Naive thymus-derived CD4-positive, alpha-beta T cell (primary cell): ENCODE measurements at regions not wholly inside any gene's neighbourhood (a gene's known extent, or its start where the extent isn't known, plus 50 kb on each side); places are given as distances from the start of the nearest gene placed in this dataset.

Source experiments
- ATAC-seq: fragments of 150-1000 bp; cut with Tn5 transposase; 2 replicates; pipeline ENCODE4 v1.10.0; 2021; ENCODE audit warnings: mild to moderate bottlenecking, moderate library complexity
- CTCF ChIA-PET: fragments of 350-600 bp; sonication (Branson Sonifier 250); formaldehyde crosslinking; loops from one replicate; lab custom pipeline; 2021; ENCODE audit warnings: antibody characterized with exemption; lab: Charles Lee
- POLR2A ChIA-PET: fragments of 350-600 bp; sonication (Branson Sonifier 250); formaldehyde crosslinking; loops from one replicate; lab custom pipeline; 2021; ENCODE audit warnings: antibody characterized with exemption, inconsistent platforms; lab: Charles Lee
- DNase-seq, 9 donors: peaks; one replicate each; pipeline versions ENCODE4 v3.0.0 to v3.0.0-alpha.2; 2020 to 2022; ENCODE audit warnings: mixed read lengths in 1 of 9
- H3K27ac ChIP-seq: one replicate; pipeline ENCODE4 v1.7.0; 2013; ENCODE audit warnings: mild to moderate bottlenecking, low read depth, low read length, moderate library complexity
- H3K27me3 ChIP-seq, 2 donors: one replicate each; pipeline ENCODE4 v1.7.0; 2013; ENCODE audit warnings: low read length in 2 of 2, mild to moderate bottlenecking in 2 of 2, moderate library complexity in 2 of 2; ENCODE audit not compliant: control insufficient read depth in 2 of 2, insufficient read depth in 2 of 2
- H3K36me3 ChIP-seq, 3 experiments: 1 replicate in 2 of 3; 2 replicates in 1 of 3; pipeline ENCODE4 v1.7.0; 2013; ENCODE audit warnings: low read length in 3 of 3, mild to moderate bottlenecking in 3 of 3, moderate library complexity in 1 of 3; ENCODE audit not compliant: insufficient read depth in 3 of 3, control insufficient read depth in 2 of 3
- H3K4me1 ChIP-seq, 2 donors: one replicate each; pipeline ENCODE4 v1.7.0; 2013; ENCODE audit warnings: low read length in 2 of 2, mild to moderate bottlenecking in 2 of 2, moderate library complexity in 1 of 2; ENCODE audit not compliant: control insufficient read depth in 2 of 2, insufficient read depth in 2 of 2
- H3K4me3 ChIP-seq: 2 replicates; pipeline ENCODE4 v1.7.0; 2013; ENCODE audit warnings: mild to moderate bottlenecking, low read length
- H3K9me3 ChIP-seq, 3 experiments: 1 replicate in 2 of 3; 2 replicates in 1 of 3; pipeline ENCODE4 v1.7.0; 2013; ENCODE audit warnings: low read length in 3 of 3; ENCODE audit not compliant: control insufficient read depth in 2 of 3
- H3K27ac Mint-ChIP-seq, 9 donors: one replicate each; pipeline ENCODE4 v1.8.0; 2020 to 2022; ENCODE audit warnings: mixed read lengths in 9 of 9, mild to moderate bottlenecking in 8 of 9, moderate library complexity in 5 of 9, inconsistent platforms in 2 of 9
- H3K27me3 Mint-ChIP-seq, 5 donors: one replicate each; pipeline ENCODE4 v1.8.0; 2021 to 2022; ENCODE audit warnings: mixed read lengths in 5 of 5, mild to moderate bottlenecking in 1 of 5
- H3K36me3 Mint-ChIP-seq, 5 donors: one replicate each; pipeline ENCODE4 v1.8.0; 2020 to 2022; ENCODE audit warnings: mixed read lengths in 5 of 5, mild to moderate bottlenecking in 3 of 5, inconsistent platforms in 1 of 5
- H3K4me1 Mint-ChIP-seq, 7 donors: one replicate each; pipeline ENCODE4 v1.8.0; 2020 to 2022; ENCODE audit warnings: mixed read lengths in 7 of 7, mild to moderate bottlenecking in 3 of 7, inconsistent platforms in 1 of 7
- H3K4me3 Mint-ChIP-seq, 10 donors: one replicate each; pipeline ENCODE4 v1.8.0; 2020 to 2022; ENCODE audit warnings: mild to moderate bottlenecking in 10 of 10, mixed read lengths in 10 of 10, moderate library complexity in 6 of 10, inconsistent platforms in 2 of 10
- H3K9me3 Mint-ChIP-seq, 11 donors: one replicate each; pipeline ENCODE4 v1.8.0; 2020 to 2022; ENCODE audit warnings: mixed read lengths in 11 of 11, mild to moderate bottlenecking in 4 of 11, inconsistent platforms in 1 of 11, moderate library complexity in 1 of 11
- intact Hi-C, 2 donors: fragments of 100-400 bp; cut with micrococcal nuclease; formaldehyde crosslinking; loops; one replicate each; pipeline ENCODE4 v1.15.1; 2023

- H3K27ac Mint-ChIP-seq: no peak overlapping the region
- no peaks in the 10 kb centered on the region for H3K27me3 Mint-ChIP-seq
- DNase-seq: no peak
These were observed 502.6 kb upstream of the COX7C start for GRCh38 chr5:86115164-86115563.

DNA sequence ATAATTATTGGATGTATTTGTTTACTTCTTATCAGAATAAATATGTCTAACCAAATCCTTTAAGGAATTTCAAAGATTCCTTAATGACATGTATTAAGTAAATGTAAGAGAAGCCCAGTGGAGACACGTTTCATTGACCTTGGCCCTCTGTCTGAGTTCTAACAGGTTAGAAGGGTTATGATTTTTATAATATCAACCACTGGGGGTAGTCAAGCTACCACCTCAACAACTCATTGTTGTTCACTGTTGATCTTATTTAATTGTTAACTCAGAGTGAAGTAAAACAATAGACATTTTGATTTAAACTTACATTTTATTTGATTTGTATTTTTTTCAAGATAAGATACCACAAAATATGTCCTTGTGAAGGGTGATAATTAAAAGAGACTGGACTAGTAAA, 499.2 kb upstream of the COX7C start:
- H3K27me3 Mint-ChIP-seq: no peaks in the 10 kb centered on the region
- no peak overlapping the region for H3K4me3 Mint-ChIP-seq
- H3K4me1 Mint-ChIP-seq: no peaks in the 10 kb centered on the region
- no peaks in the 10 kb centered on the region for H3K27me3 ChIP-seq
- no peak overlapping the region for H3K27ac Mint-ChIP-seq
- H3K9me3 ChIP-seq: no peaks in the 10 kb centered on the region
- intact Hi-C loops: no loop called here
- H3K36me3 Mint-ChIP-seq: no peaks in the 10 kb centered on the region
- H3K36me3 ChIP-seq: no peaks in the 10 kb centered on the region
- H3K9me3 Mint-ChIP-seq: peaks cover 0 to 12% (median 2%) of the 10 kb centered on the region in 11 donors
- POLR2A ChIA-PET: no interaction called here
- no peak for DNase-seq
- no peak overlapping the region for H3K4me3 ChIP-seq
- no peaks in the 10 kb centered on the region for H3K4me1 ChIP-seq
- CTCF ChIA-PET: no interaction called here
- ATAC-seq: no peak
- H3K27ac ChIP-seq: no peak overlapping the region

More at GRCh38 chr5:86115164-86115563, 502.6 kb upstream of the COX7C start:
- H3K27ac ChIP-seq: no peak overlapping the region
- no peaks in the 10 kb centered on the region for H3K9me3 ChIP-seq
- ChIA-PET CTCF (interaction anchor here (0.7 kb wide), 1 partner anchor 413 kb away, joined by 4 read pairs; no protein-coding TSS in a partner anchor), POLR2A (no interaction called here)
- Mint-ChIP-seq H3K4me1 (no peaks in the 10 kb centered on the region), H3K4me3 (no peak overlapping the region), H3K36me3 (no peaks in the 10 kb centered on the region), H3K9me3 (peaks cover 0 to 13% (median 5%) of the 10 kb centered on the region in 11 donors)
- no peaks in the 10 kb centered on the region for H3K4me1 ChIP-seq
- intact Hi-C loops: no loop called here
- no peak overlapping the region for H3K4me3 ChIP-seq
- H3K27me3 ChIP-seq: no peaks in the 10 kb centered on the region
- no peak for ATAC-seq
- no peaks in the 10 kb centered on the region for H3K36me3 ChIP-seq

DNA sequence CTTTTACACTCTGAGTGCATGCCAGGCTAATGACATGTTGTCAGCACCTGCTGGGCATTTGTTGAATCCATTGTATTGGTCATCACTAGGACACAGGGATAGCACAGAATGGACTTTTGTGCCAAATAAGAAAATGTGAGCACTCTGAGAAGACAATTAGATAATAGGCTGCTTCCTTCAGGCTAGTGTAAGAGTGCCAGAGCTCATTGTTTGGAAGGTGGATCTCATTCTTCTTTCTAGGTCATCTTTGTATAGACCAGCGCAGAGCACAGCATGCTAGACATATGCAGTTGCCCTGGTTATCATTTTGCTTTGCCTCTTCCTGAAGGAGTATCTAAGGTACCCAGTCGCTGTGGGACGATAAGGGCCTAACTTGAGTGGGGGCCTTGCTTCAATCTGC, 493.4 kb upstream of the COX7C start:
- Mint-ChIP-seq H3K9me3 (peaks cover 0 to 9% (median 0%) of the 10 kb centered on the region in 11 donors), H3K4me3 (no peak overlapping the region), H3K27me3 (no peaks in the 10 kb centered on the region), H3K36me3 (no peaks in the 10 kb centered on the region), H3K4me1 (no peaks in the 10 kb centered on the region), H3K27ac (no peak overlapping the region)
- H3K9me3 ChIP-seq: no peaks in the 10 kb centered on the region
- no peaks in the 10 kb centered on the region for H3K4me1 ChIP-seq
- H3K27me3 ChIP-seq: no peaks in the 10 kb centered on the region
- no peak for ATAC-seq
- ChIA-PET POLR2A (no interaction called here), CTCF (no interaction called here)
- H3K27ac ChIP-seq: no peak overlapping the region
- no peak overlapping the region for H3K4me3 ChIP-seq
- intact Hi-C loops: no loop called here
- DNase-seq: no peak
- no peaks in the 10 kb centered on the region for H3K36me3 ChIP-seq

DNA sequence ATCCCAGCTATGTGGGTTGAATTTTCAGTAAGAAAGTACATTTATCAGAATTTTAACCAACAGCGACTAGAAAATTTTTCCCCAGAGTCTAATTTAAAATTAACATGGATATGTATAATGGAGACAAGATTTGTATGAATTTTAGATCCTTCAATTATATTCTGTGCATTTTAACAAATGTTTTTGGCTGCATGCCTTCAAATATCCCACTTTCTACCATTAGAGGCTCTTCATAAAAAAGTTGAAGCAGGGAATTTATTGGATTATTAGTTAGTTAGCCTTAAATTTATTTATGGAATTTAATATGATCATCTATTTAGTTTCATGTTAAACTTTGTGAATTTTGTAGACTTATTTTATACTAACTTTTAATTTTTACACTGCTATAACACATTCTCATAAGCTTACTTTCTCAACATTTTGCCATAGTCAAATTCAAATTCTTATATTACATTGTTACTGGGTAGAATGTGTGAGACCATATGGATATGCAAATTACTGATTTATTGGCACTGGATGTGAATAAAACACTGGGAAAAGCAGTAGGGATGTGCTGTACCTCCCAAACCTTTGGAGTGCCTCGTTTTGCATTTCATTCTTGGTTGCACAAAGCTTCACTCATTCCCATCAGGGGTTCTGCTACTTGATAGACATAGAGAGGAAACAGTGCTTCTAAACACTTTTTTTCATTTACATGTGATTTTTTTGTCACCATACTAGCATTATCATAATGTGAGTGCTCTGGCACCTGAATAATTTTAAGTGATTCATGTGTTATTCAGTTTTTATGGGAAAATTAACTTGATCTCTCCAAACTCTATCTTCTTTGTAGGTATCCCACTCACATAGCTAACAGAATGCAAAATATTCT, 491.8 kb upstream of the COX7C start:
- no peaks in the 10 kb centered on the region for H3K4me1 ChIP-seq
- ATAC-seq: no peak
- peaks cover 0 to under 1% (median 0%) of the 10 kb centered on the region in 11 donors for H3K9me3 Mint-ChIP-seq

GRCh38 chr5:86127696-86128095, 490.0 kb upstream of the COX7C start:
- H3K27me3 Mint-ChIP-seq: no peaks in the 10 kb centered on the region
- DNase-seq (no peak), ATAC-seq (no peak)
- no peaks in the 10 kb centered on the region for H3K36me3 ChIP-seq
- no peaks in the 10 kb centered on the region for H3K4me1 Mint-ChIP-seq
- H3K4me3 Mint-ChIP-seq: no peak overlapping the region
- H3K4me3 ChIP-seq: no peak overlapping the region
- H3K4me1 ChIP-seq: no peaks in the 10 kb centered on the region
- no peaks in the 10 kb centered on the region for H3K36me3 Mint-ChIP-seq
- no peaks in the 10 kb centered on the region for H3K27me3 ChIP-seq
- H3K27ac Mint-ChIP-seq: no peak overlapping the region
- peaks cover 0 to 6% (median 0%) of the 10 kb centered on the region in 11 donors for H3K9me3 Mint-ChIP-seq
- no peak overlapping the region for H3K27ac ChIP-seq
- CTCF ChIA-PET: no interaction called here
- no peaks in the 10 kb centered on the region for H3K9me3 ChIP-seq
- intact Hi-C loops: no loop called here
- POLR2A ChIA-PET: no interaction called here

More for the DNA sequence above, 491.8 kb upstream of the COX7C start:
- ChIA-PET CTCF (no interaction called here), POLR2A (no interaction called here)
- Mint-ChIP-seq H3K36me3 (no peaks in the 10 kb centered on the region), H3K27me3 (no peaks in the 10 kb centered on the region), H3K4me3 (no peak overlapping the region), H3K27ac (no peak overlapping the region), H3K4me1 (no peaks in the 10 kb centered on the region)
- no peak overlapping the region for H3K4me3 ChIP-seq
- DNase-seq: no peak
- H3K36me3 ChIP-seq: no peaks in the 10 kb centered on the region
- intact Hi-C loops: no loop called here
- H3K27ac ChIP-seq: no peak overlapping the region
- no peaks in the 10 kb centered on the region for H3K27me3 ChIP-seq
- H3K9me3 ChIP-seq: no peaks in the 10 kb centered on the region

DNA sequence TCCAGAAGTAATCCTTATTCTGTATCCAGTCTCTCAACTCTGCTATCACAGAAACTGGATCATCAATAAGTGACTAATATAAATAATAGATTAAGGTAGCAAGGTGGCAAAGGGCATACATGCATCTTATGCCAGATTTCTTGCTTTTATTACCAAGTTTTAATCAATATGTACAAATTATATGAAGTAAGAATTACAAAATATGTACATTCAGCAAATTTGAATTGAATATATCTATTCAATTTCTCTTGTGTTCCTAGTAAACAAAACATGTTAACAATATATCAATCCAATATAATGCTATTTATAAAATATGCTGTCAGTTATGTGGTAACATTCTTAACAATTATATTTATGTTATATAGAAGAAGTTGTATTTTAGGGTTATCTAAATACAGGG, 488.7 kb upstream of the COX7C start:
- no peaks in the 10 kb centered on the region for H3K27me3 Mint-ChIP-seq
- no peak overlapping the region for H3K27ac Mint-ChIP-seq
- Histone ChIP-seq H3K4me3 (no peak overlapping the region), H3K9me3 (no peaks in the 10 kb centered on the region), H3K27me3 (no peaks in the 10 kb centered on the region), H3K27ac (no peak overlapping the region), H3K4me1 (no peaks in the 10 kb centered on the region), H3K36me3 (no peaks in the 10 kb centered on the region)
- peaks cover 0 to 6% (median 0%) of the 10 kb centered on the region in 11 donors for H3K9me3 Mint-ChIP-seq
- H3K4me3 Mint-ChIP-seq: no peak overlapping the region
- CTCF ChIA-PET: no interaction called here
- no peak for DNase-seq
- no peaks in the 10 kb centered on the region for H3K4me1 Mint-ChIP-seq
- no peak for ATAC-seq
- POLR2A ChIA-PET: no interaction called here
- intact Hi-C loops: no loop called here
- H3K36me3 Mint-ChIP-seq: no peaks in the 10 kb centered on the region

DNA sequence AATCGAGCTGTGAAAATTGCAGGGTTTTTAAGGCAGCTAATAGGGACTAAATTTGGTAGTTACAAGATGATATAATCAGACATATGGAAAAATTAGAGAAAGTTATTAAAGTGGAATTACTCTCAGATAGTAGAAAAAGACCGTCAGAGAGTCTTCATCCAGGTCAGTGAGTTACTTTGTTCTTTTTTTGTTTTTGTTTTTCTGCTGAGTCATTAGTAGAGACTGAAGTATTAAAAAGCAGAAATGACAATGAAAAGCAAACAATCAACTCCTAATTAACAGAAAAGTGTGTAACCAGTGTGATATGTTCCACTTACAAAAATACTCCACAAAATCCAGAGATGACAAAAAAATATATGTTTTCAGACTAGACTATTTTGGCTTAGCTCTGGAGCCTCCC, 480.4 kb upstream of the COX7C start:
- ChIA-PET POLR2A (no interaction called here), CTCF (no interaction called here)
- no peaks in the 10 kb centered on the region for H3K4me1 Mint-ChIP-seq
- H3K4me3 Mint-ChIP-seq: no peak overlapping the region
- Histone ChIP-seq H3K36me3 (no peaks in the 10 kb centered on the region), H3K27me3 (no peaks in the 10 kb centered on the region), H3K9me3 (no peaks in the 10 kb centered on the region), H3K4me1 (no peaks in the 10 kb centered on the region), H3K4me3 (no peak overlapping the region), H3K27ac (no peak overlapping the region)
- H3K27me3 Mint-ChIP-seq: no peaks in the 10 kb centered on the region
- peaks cover 0 to 15% (median 0%) of the 10 kb centered on the region in 11 donors for H3K9me3 Mint-ChIP-seq
- no peak for ATAC-seq
- intact Hi-C loops: no loop called here
- no peak overlapping the region for H3K27ac Mint-ChIP-seq
- no peaks in the 10 kb centered on the region for H3K36me3 Mint-ChIP-seq
- DNase-seq: no peak
